ENCODE measurements at regions not wholly inside any gene's neighbourhood (a gene's known extent, or its start where the extent isn't known, plus 50 kb on each side); places are given as distances from the start of the nearest gene placed in this dataset.

- intact Hi-C loops (cut with micrococcal nuclease) = no loop called here
These were observed 286.6 kb upstream of the IZUMO3 start for GRCh38 chr9:24832307-24832706.

More at GRCh38 chr9:24832307-24832706, 286.6 kb upstream of the IZUMO3 start:
- DNase-seq (no peak), ATAC-seq (ENCODE audit: low read depth) (no peak)
- no peak overlapping the region for H3K4me3 ChIP-seq (ENCODE audit: insufficient read depth, low read depth, low read length)
- no peak overlapping the region for H4K5ac ChIP-seq (ENCODE audit: low read depth, low read length)
- no peak overlapping the region for H2BK15ac ChIP-seq (ENCODE audit: low read depth, low read length)
- H3K27ac ChIP-seq (ENCODE audit: insufficient read depth, low read length) = no peak overlapping the region
- no peak overlapping the region for H3K56ac ChIP-seq (ENCODE audit: extremely low read depth, insufficient read depth, low read length)
- ChIA-PET CTCF (interaction anchor here (0.5 kb wide), 1 partner anchor 37 kb away, joined by 5 read pairs; no protein-coding TSS in a partner anchor), POLR2A (ENCODE audit: unreplicated experiment) (no interaction called here)
- H2BK20ac ChIP-seq (ENCODE audit: low read depth, low read length) = no peak overlapping the region
- H2AFZ ChIP-seq (replicated peaks; ENCODE audit: low read length, poor library complexity) = no peak overlapping the region
- H2AK5ac ChIP-seq (ENCODE audit: low read depth, low read length) = no peak overlapping the region
- H3K4me2 ChIP-seq (ENCODE audit: low read depth, low read length) = no peak overlapping the region
- no peak overlapping the region for H2BK5ac ChIP-seq (ENCODE audit: low read depth, low read length, poor library complexity, severe bottlenecking)
- H2BK120ac ChIP-seq (ENCODE audit: low read depth, low read length) = no peak overlapping the region
- H3K23ac ChIP-seq (ENCODE audit: low read depth, low read length) = no peak overlapping the region
- H3K27me3 ChIP-seq (ENCODE audit: control insufficient read depth, insufficient read depth, low read length) = no peaks in the 10 kb centered on the region
- H3K79me1 ChIP-seq (ENCODE audit: low read depth in 1 of 2, low read length in 2 of 2) = no peaks in the 10 kb centered on the region
- no TSS peak for BruUV-seq (replicated peaks)
- no peak overlapping the region for H3K14ac ChIP-seq (replicated peaks; ENCODE audit: low read depth, low read length)
- TF ChIP-seq RFX5 (IDR thresholded peaks at IDR 0.05; ENCODE audit: low read depth, low read length) (no peak), CEBPB (IDR thresholded peaks at IDR 0.05; ENCODE audit: low read depth, low read length) (no peak), CHD1 (IDR thresholded peaks at IDR 0.05; ENCODE audit: low read depth, low read length) (no peak), BHLHE40 (IDR thresholded peaks at IDR 0.05; ENCODE audit: low read depth, low read length) (no peak), FOS (IDR thresholded peaks at IDR 0.05; ENCODE audit: low read depth, low read length) (no peak), RCOR1 (IDR thresholded peaks at IDR 0.05; ENCODE audit: insufficient replicate concordance, low read length) (no peak), POLR2A (IDR thresholded peaks at IDR 0.05; ENCODE audit: low read depth, low read length) (no peak)
- TF ChIP-seq, protein P1, sequence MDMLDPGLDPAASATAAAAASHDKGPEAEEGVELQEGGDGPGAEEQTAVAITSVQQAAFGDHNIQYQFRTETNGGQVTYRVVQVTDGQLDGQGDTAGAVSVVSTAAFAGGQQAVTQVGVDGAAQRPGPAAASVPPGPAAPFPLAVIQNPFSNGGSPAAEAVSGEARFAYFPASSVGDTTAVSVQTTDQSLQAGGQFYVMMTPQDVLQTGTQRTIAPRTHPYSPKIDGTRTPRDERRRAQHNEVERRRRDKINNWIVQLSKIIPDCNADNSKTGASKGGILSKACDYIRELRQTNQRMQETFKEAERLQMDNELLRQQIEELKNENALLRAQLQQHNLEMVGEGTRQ (IDR thresholded peaks at IDR 0.05; ENCODE audit: low read depth, low read length) = no peak
- H3K4ac ChIP-seq (ENCODE audit: low read depth, low read length) = no peak overlapping the region
- no peaks in the 10 kb centered on the region for H3K4me1 ChIP-seq (ENCODE audit: control insufficient read depth, insufficient read depth, low read length)
- no peaks in the 10 kb centered on the region for H3K36me3 ChIP-seq (ENCODE audit: control insufficient read depth, insufficient read depth, low read length)
- no peak overlapping the region for H4K91ac ChIP-seq (ENCODE audit: insufficient read depth, low read depth, low read length)
- no peak overlapping the region for H4K8ac ChIP-seq (ENCODE audit: low read depth in 2 of 2, low read length in 2 of 2)
- H3K18ac ChIP-seq (ENCODE audit: low read depth, low read length) = no peak overlapping the region
- WGBS, 2 experiments (ENCODE audit: extremely low coverage in 2 of 2, insufficient read length in 1 of 2) = no CpG with 5 or more reads among the region's 2 CpGs
- H4K20me1 ChIP-seq (ENCODE audit: insufficient read depth, low read length) = no peaks in the 10 kb centered on the region
- H2AK9ac ChIP-seq (replicated peaks; ENCODE audit: low read depth, low read length, poor library complexity) = no peak overlapping the region
- H3K9me1 ChIP-seq (ENCODE audit: insufficient read depth, low read length) = no peaks in the 10 kb centered on the region
- H3K9me3 ChIP-seq (ENCODE audit: control insufficient read depth, insufficient read depth, low read length) = no peaks in the 10 kb centered on the region
- no peak overlapping the region for H3K9ac ChIP-seq (ENCODE audit: low read depth, low read length)
- in situ Hi-C loops (cut with MboI; ENCODE audit: low sequenced_read_pairs) = no loop called here
- dilution Hi-C loops (cut with HindIII; ENCODE audit: low sequenced_read_pairs, unreplicated experiment) = no loop called here

Data from IMR-90 (cell line).